GM21360 (cell line): ENCODE measurements at regions not wholly inside any gene's neighbourhood (a gene's known extent, or its start where the extent isn't known, plus 50 kb on each side); places are given as distances from the start of the nearest gene placed in this dataset.

ENCODE experiments used
- ATAC-seq: cut with Tn5 transposase; IDR thresholded peaks from one replicate; pipeline ENCODE4 v1.9.1; 2021; ENCODE audit warnings: mild to moderate bottlenecking, moderate library complexity; ENCODE audit not compliant: unreplicated experiment

DNA sequence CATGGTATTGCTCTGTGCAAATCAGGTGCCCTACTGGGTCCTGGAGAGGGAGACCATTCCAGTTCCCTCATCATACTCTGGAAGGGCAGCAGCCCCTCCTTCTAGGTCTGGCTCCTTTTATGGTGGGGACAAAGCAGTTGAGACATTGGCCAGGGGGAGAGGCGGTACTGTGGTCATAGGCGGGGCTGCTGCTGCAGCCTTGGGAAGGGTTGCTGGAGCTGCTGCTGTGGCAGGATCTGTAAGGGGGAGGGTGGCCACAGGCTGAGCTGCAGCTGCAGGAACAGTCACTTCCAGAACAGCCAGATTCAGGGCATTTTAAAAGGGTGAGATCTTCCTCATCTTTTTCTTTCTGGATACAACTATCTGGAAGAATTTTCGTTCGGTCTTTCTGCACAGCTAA, 233.0 kb upstream of the SGCD start:
- ATAC-seq = no peak

DNA sequence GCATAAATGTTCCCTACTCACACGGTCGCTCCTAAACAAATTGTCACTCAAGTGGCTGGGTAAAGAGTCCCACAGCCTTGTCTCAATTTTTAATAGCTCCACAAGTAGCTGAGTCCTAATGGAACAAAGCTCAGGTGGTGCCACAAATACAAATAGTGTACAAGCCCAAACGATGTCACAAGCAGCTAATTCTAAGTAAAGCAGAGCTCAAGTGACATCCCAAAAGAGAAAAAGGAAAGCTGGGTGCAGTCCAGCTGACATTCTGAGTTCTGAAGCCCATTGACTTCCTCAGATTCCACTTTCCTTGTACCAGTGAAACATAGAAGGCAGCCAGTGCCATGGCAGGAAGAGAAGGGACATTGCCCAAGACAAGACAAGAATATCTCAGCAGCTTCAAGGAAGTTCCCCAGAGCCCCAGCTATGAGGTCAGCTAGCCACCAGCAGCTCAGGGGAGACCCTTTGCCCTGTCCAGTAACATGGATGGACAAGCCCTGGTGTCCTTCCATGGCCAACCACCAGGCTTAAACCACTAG, 231.2 kb upstream of the SGCD start:
- no peak for ATAC-seq

DNA sequence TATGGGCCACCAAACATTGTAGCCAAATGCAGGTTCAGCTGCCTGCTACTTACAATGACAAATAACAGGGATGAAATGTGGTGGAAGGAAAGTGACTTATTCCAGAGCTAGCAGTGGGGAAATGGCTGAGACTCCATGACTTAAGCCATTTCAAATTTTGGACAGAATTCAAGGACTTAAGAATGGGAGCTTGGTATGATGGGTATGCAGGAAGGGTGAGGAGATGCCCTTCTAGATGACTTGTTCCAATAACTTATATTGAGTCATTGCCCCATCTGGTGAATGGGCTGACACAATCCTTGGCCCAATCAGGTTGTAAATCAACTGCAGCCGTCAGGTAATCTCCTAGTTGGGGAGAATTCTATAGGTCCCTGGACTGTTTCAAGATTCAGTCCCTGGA, 230.7 kb upstream of the SGCD start:
- no peak for ATAC-seq

DNA sequence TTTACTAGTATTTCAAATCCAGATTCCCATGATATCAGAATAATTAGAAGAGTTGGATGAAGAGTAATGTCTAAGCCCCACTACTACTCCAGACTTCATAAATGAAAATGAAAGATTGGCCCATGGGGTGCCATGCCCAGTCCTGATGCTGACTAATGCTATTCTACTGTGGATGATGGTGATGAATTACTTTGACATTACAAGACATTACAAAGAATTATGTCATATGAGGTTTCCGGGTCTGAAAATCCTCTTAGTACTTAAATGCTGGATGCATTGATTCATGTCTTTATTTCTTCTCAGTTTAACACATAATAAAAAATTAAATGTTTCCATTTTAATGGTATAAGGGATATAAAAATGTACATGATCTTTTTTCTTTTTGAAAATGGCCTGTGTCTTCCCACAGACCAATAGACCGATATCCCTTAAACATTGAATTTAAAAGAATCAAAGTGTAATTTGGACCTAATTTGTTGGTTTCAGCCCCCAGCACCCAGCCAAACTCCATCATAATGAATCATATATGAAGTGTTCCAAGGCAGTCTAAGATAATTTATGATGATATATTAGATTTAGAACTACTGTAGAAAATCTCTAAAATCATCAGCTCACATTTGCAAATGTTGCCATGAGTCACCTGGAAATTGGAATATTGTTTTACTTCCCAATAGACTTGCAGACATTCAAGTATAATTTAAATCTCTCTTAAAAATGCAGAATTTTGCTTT, 223.6 kb upstream of the SGCD start:
- ATAC-seq = no peak

DNA sequence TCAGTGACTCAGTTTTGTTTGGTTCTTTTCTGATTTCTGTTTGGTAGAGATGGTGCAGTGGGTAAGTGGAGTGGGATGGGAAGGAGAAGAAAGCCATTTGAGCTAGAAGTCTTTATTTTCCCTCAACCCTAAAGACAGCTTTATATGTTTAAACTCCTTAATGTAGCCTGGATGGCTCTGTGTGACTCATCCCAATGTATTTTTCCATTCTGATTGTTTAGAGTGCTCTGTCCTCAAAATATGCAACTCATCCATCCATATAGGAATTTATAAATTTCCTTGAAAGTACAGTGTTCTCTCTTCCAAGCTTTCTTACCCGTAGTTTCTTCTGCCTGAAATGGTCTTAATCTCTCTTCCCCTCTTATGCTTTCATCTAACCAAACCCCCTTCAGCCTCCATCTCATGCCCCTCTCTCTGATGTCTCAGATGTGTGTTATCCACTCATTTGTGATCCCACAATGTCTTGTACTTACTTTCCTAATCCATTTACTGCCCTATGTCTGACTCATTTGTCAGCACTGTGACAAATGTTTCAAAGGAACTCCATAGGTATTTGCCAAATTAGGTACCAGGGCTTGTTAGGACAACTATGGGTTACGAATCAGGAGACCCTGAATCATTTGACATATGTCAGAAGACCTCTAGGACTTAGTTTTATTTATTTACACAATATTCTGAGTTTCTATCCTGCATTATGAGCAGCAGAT, 217.5 kb upstream of the SGCD start:
- ATAC-seq = no peak

DNA sequence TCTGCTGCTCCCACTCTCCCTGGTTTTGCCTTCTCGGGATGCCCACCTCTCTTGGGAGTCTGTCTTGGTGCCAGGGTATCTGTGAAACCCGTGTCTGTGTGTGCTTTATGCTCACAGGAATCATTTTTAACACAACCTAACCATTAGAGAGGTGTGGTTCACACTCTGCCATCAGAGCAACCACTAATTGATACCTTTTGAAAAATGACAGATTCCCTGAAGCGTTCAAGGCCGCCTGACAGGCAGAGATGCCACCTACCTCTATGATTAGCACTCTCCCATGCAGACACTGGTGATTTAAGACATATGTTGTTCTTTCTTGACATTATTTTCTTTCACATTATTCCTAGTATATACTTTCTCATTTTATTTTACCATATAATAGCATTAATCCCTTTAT, 207.3 kb upstream of the SGCD start:
- ATAC-seq = no peak

DNA sequence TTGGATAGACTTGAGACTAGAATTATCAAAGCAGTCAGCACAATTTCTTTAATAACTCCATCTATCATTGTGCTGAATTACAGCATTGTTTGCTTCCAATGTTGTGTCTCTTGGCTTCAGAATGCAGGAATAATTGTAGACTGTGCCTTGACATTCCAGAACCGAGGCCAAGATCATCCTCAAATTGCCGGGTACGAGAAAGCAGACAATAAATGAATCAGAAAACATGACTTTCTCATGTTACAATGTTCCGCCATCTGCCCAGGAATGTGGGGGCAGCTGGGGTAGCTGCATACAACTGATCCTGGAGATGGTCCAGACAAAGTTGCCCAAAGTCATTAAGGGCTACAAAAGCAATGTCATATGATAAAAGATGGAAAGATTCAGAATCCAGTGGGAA, 206.2 kb upstream of the SGCD start:
- ATAC-seq = no peak

DNA sequence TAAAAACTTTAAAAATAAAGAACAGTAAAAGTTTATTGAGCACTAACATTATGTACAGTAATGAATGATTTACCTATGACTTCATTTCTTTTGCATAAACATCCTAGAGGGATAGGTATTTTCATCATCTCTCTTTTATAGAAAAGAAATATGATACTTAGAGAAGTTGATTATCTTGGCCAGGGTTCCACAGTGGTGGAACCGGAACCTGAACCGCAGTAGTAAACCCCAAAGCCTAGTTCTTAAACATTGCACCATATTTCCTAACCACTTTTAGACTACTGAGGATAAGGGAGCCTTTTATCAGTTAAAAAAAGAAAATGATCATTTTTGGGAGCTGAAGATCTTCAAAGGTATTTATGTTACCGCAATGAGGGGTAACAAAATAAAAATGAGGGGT, 205.7 kb upstream of the SGCD start:
- no peak for ATAC-seq

DNA sequence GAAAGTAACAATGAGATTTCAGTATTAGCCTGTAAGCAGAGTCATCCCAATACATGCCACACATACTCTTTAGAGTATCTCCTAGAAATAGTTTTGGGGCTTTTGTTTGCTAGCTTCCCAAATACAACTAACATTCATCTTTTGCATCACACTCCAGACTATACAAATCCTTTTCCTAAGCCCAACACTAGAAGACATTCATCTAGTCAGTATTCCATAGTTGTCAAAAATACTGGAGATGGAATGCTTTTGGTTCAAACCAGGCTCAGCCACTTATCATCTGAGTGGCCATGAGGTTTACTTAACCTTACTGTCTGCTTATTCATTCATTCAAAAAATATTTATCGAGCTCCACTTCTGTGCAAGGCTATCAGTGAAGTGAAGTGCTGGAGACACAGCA, 205.1 kb upstream of the SGCD start:
- ATAC-seq = no peak

DNA sequence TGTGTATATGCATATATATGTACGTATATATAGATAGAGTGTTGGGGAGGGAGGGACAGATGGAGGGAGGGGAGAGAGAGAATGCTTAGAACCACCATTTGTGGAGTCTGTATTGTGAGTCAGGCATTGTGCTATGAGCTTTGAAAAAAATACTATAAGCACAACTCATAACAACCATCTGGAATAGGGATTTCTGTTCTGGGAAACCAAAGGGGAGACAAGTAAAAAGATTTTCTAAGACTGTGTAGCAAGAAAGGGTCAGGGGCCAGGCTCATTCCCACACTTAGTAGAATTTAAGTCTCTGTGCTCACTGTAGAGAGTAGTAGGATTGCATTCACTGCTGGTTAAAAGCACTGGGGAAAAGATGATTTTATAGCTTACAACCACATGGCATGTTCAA, 202.3 kb upstream of the SGCD start:
- ATAC-seq = no peak

DNA sequence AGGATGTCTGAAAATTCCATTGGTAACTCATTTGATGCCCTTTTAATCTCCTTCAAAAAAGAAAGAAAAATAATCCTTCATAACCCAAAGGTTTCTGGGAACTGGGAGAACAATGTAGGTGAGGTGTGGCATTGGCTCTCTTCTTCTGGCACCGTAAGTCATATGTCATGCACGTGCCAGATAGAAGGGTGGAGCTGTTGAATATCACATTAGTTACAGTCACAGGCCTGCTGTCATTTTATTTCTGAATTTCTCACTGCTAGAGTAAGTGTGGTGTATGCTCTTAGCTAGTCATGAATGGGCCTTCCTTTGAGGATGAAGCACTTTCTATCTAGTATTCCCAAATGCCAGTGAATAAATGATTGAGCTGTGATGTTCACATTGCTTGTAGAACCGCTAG, 201.8 kb upstream of the SGCD start:
- ATAC-seq = no peak

DNA sequence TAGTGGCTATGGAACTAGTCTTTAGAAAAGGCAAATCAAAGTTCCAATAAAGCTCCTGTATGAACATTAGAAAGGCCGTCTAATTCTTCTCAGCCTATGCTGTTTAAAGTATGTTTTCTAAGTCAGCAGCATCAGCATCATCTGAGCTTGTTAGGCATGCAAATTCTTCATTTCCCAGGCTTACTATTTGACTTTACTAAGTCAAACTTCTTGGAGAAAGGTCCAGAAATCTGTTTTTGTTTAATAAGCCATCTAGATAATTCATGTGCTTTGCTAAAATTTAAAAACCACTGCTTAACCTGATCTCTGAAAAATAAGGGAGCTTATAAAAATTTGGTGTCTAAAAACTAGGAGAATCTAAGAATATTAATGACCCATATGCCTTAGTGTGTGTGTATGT, 200.2 kb upstream of the SGCD start:
- ATAC-seq = no peak

DNA sequence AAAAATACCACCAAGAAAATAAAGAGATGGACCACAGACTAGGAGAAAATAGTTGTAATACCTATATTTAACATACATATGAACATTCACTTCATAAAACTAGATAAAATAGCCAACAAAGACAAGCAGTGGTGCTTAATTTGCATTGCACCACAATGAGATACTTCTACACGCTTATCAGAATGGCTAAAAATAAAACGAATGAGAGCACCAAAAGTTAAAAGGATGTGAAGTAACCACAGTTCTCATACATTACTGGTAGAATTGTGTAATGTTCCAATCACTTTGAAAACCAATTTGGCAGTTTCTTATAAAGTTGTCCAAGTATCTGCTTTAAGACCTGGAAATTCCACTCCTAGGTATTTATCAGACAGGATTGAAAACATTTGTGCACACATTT, 198.9 kb upstream of the SGCD start:
- peak; percentile 77 for ATAC-seq

DNA sequence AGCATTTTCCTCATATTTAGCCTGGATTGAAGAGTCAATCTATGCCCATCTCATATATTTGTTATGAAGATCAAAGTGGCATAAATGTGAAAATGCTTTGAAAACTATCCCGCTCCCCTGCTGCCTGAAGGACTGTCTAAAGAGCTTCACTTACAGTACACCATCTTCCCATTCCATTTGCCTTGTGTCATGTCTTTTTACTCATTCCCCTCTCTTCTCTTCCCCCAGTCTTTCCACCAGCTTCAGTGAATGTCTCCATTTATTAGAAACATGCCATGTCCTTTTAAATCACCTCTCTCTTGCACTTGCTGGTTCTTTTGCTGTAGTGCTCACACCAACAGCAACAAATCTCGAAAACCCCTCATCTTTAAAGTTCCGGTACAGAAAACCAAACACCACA, 192.7 kb upstream of the SGCD start:
- ATAC-seq = no peak

DNA sequence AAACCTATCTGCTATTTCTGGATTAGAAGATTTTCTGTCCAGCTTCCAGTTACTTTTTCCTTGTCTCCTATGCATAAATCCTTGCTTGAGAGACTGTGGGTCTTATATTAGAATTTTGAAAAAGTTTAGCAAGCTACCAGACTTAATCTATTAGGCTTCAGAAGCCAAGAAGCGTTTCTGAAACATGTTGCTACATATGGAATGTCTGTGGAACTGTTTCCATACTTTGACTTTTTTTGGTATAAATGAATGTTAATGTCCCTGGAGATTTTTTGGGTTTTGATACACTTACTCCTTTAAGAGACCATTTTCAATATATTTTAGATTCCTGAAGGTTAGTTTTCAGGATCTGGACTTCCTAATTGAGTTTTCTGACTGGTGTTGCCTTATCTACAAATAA, 191.4 kb upstream of the SGCD start:
- no peak for ATAC-seq

DNA sequence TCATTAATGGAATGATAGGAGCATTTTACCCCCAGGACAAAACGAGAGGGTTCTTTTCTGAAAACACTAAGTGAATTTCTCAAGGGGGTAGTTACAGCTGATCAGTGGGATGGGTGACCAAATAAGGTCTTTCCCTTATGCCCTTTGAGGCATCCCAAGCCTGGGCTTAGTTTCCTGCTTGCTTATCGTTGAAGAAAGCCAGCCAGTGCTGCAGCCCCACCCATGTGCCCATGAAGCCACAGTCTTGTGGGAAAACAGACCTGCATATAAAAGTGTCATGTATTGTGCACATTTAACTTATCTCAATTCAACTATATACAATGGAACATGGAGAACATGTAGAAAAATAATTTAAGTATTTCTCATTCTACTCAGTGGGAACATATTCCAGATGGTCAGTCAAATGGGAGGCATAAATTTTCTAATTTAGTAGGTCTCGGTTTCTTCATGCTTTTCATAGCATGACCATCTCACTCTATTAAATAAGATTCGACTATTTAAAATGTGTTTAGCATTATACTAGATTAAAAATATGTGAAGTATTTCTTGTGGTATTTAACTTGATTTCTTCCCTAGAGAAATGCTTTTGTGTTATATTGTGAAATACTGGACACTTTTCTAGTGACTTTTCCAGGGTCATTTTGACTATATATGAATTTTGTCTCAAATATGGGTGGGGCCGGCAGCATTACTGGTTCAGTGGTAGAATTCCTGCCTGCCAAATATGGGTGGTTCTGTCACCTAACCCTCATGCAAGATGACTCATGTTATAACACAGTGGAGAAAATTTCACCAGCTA, 189.7 kb upstream of the SGCD start:
- no peak for ATAC-seq

DNA sequence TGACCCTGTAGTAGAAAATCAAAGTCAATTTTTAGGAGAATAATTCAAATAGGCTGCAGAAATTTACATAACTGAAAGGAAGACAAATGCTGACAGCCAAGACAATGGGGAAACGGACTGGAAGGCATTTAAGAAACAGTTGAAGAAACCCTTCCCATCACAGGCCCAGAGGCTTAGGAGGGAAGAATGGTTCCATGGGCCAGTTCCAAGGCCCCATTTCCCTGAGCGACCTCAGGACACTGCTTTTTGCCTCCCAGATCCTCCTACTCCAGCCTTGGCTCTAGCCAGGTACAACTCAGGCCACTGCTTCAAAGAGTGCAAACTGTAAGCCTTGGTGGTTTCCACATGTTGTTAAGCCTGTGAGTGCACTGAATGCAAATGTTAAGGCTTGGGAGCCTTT, 184.1 kb upstream of the SGCD start:
- no peak for ATAC-seq

DNA sequence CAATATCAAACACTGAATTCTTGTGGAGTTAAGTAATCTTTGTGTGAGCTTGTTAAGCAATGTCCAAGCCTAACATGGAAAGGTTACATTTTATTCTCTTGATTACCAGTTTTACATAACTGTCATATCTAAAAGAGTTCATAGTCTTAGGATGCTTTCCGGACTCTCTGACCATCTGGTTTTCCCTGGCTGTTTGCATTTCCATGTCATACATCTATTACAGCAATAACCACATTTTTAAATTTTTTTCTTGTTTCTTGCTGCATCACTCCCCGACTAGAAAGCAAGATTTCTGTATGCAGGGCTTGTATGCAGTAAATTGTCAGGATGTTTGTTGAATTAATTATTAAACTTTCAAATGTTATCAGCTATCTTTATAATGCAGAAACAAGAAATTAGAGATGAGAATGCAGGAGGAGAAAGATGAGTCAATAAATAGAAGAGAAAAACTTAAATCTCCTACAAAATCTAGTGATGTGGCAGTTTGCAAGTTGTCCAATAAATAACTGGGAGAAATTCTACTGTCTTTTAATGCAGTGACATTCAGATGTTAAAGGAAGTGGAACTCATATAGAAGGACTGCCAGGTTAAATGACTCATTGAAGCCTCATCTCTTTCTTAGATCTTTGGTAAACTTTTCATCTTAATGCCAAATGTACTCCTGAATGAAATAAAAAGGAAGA, 179.6 kb upstream of the SGCD start:
- no peak for ATAC-seq

DNA sequence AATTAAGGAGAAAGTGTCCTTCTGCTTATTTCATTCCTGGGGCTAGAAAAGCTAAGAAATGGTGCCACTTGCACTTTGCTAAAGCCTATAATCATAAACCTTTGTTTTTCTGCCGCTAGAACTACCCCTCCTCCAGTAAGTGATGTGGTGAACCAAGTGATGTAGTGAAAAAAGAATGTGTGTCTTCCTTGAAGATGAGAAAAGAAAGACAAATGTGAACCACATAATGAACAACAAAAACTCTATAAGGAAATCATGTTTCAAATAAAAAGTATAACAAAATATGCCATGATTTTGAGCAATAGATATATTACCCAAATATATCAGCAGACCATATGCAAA, 179.0 kb upstream of the SGCD start:
- no peak for ATAC-seq

DNA sequence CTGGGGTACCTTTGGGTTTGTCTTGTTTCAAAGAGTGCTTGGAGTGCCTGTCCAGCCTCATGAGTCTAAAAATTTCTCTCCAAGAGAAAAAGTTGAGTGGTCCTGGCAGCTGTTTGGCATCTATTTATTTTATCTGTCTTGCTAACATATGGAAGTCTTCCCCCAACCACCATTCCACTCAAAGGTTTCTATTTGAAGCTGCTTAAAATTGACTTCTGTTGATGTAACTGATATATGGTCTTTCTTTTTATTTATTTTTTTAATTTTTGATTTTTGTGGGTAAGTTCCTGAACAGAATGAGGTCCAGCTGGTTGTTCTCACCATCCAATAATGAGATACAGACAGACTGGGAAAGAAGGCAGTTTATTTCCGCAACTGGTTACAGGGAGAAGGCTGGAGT, 178.7 kb upstream of the SGCD start:
- no peak for ATAC-seq

DNA sequence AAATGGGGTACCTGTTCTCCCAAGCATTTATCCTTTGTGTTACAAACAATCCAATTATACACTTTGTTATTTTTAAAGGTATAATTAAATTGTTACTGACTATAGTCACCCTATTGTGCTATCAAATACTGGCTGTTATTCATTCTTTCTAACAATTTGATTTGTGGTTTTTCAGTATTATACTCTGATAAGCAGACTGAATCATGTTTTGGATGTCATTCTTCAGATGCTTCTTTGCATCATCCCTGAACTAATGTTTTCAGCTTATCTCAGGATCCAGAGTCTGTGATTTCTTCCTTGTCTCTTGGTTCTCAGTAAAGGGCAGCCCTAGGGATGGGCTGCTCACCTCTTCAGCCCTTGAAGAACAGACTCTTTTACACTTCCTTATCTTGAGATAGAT, 177.8 kb upstream of the SGCD start:
- ATAC-seq = no peak
